ENCODE measurements at regions not wholly inside any gene's neighbourhood (a gene's known extent, or its start where the extent isn't known, plus 50 kb on each side); places are given as distances from the start of the nearest gene placed in this dataset.

GRCh38 chr5:105288946-105289345, 1726.4 kb upstream of the NUDT12 start:
- TF ChIP-seq CTCF (optimal IDR thresholded peaks at IDR 0.05 in 1 of 3, IDR thresholded peaks at IDR 0.05 in 1 of 3, conservative IDR thresholded peaks at IDR 0.05 in 1 of 3; ENCODE audit: extremely low read depth in 1 of 3, insufficient read depth in 2 of 3, low read length in 3 of 3), result no peak
- TF ChIP-seq EZH2 (IDR thresholded peaks at IDR 0.05; ENCODE audit: low read length), result no peak
